OCI-LY7 (cell line): ENCODE measurements at regions not wholly inside any gene's neighbourhood (a gene's known extent, or its start where the extent isn't known, plus 50 kb on each side); places are given as distances from the start of the nearest gene placed in this dataset.

ENCODE experiments used
- BruUV-seq: library from RNA; stranded (reverse); fragments of 400-500 nt; replicated peaks from 2 replicates; lab custom pipeline; 2021; lab: Mats Ljungman, UMichigan
- CTCF ChIA-PET: fragments of 300-600 bp; sonication (Branson Sonifier 250); formaldehyde crosslinking; loops from one replicate; lab custom pipeline; 2022; ENCODE audit warnings: antibody characterized with exemption; ENCODE audit not compliant: unreplicated experiment; lab: Charles Lee
- POLR2A ChIA-PET: fragments of 300-600 bp; sonication (Branson Sonifier 250); formaldehyde crosslinking; loops from one replicate; lab custom pipeline; 2022; ENCODE audit warnings: antibody characterized with exemption; lab: Charles Lee
- DNase-seq: peaks from one replicate; pipeline ENCODE4 v3.0.0-alpha.2; 2015; ENCODE audit warnings: low spot score
- H2AFZ ChIP-seq: fragments of 200-600 bp; sonication (generic), shearing (Covaris generic); 2 replicates; pipeline ENCODE4 v1.6.1; 2014; ENCODE audit warnings: mild to moderate bottlenecking, antibody characterized with exemption, low read length, moderate library complexity
- H3K27ac ChIP-seq: fragments of 200-600 bp; sonication (generic); 2 replicates; pipeline ENCODE4 v1.5.1; 2014; ENCODE audit warnings: mixed run types, low read depth, mild to moderate bottlenecking, moderate library complexity, low read length, inconsistent platforms; ENCODE audit not compliant: poor library complexity, severe bottlenecking
- H3K36me3 ChIP-seq: fragments of 200-600 bp; sonication (generic); 2 replicates; pipeline ENCODE4 v1.6.1; 2014; ENCODE audit warnings: mild to moderate bottlenecking, antibody characterized with exemption, low read length, moderate library complexity, mixed read lengths; ENCODE audit not compliant: insufficient read depth
- H3K4me1 ChIP-seq: fragments of 200-600 bp; sonication (generic); 2 replicates; pipeline ENCODE4 v1.5.1; 2014; ENCODE audit warnings: mild to moderate bottlenecking, low read length; ENCODE audit not compliant: insufficient read depth, poor library complexity, severe bottlenecking
- H3K4me2 ChIP-seq: fragments of 200-600 bp; sonication (generic); 2 replicates; pipeline ENCODE4 v1.6.1; 2014; ENCODE audit warnings: mild to moderate bottlenecking, low read length
- H3K4me3 ChIP-seq: fragments of 200-600 bp; sonication (generic); 2 replicates; pipeline ENCODE4 v1.5.1; 2014; ENCODE audit warnings: mild to moderate bottlenecking, low read depth, low read length; ENCODE audit not compliant: poor library complexity, severe bottlenecking
- H3K79me2 ChIP-seq: fragments of 200-600 bp; sonication (generic); 2 replicates; pipeline ENCODE4 v1.6.1; 2016; ENCODE audit warnings: low read depth, mild to moderate bottlenecking, low read length, moderate library complexity, mixed read lengths; ENCODE audit not compliant: insufficient read depth
- H3K9me2 ChIP-seq: fragments of 200-600 bp; sonication (generic); 2 replicates; pipeline ENCODE4 v1.6.1; 2016; ENCODE audit warnings: mild to moderate bottlenecking, low read length, mixed read lengths; ENCODE audit not compliant: insufficient read depth
- H3K9me3 ChIP-seq: fragments of 200-600 bp; sonication (generic); 2 replicates; pipeline ENCODE4 v1.6.1; 2014; ENCODE audit warnings: mild to moderate bottlenecking, mixed run types, low read length, mixed read lengths
- H4K20me1 ChIP-seq: fragments of 200-600 bp; sonication (generic); 2 replicates; pipeline ENCODE4 v1.6.1; 2014; ENCODE audit warnings: mild to moderate bottlenecking, antibody characterized with exemption, low read length, moderate library complexity, mixed read lengths; ENCODE audit not compliant: insufficient read depth
- CTCF ChIP-seq: fragments of 200-600 bp; sonication (generic); conservative IDR thresholded peaks from 2 replicates; pipeline ENCODE4 v1.5.1; 2014; ENCODE audit warnings: mild to moderate bottlenecking, antibody characterized with exemption, low read length, moderate library complexity, mixed read lengths
- EZH2phosphoT487 ChIP-seq: fragments of 200-600 bp; sonication (generic); IDR thresholded peaks from 2 replicates; pipeline ENCODE4 v1.6.1; 2018; ENCODE audit warnings: low read depth, borderline replicate concordance, mild to moderate bottlenecking, mixed run types, antibody characterized with exemption, low read length, moderate library complexity, mixed read lengths
- intact Hi-C: fragments of 100-400 bp; cut with micrococcal nuclease; formaldehyde crosslinking; loops from one replicate; pipeline ENCODE4 v1.10.0; 2022; ENCODE audit not compliant: unreplicated experiment

DNA sequence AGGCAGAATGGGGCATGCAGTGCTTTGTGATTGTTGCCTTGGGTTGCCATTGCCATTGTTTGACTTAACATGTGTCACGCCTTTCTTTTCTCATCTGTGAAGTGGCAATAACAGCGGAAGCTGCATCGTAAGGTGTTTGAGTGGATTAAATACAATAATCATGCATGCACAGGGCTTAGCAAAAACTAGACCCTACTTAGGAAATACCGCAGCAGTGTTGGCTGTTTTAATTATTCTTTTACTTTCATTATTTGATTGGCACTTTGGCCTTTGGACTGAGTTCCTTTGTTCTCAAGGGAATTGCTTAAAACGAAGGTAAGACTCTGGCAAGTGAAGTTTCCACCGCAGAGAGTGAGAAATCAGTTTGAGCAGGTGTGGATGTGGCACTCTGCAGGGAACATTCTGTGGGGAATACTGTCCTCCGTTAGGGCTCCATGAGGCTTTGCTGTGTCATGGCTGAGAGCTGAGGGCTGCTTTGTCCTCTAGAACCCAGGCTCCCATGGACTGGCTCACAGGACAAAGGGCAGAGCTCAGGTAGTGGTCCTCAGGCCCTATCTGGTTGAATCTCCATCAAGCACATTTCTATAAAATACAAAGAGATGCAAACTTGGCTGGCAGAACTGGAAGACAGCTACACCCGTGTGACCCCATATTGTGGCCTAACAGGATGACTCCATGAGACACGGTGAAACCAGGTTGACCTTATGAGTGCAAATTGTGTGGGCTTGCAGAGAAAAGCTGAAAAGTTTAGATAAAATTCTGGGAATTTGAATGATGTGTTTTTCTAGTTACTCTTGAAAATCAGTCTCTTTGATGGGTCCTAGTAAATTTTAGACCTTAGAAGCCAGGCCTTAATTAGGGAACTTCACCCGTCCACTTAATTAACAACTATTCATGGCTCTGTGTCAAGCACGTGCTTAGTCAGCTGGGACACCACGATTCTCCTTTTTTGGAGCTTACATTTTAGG lies 407.2 kb downstream of the KCNRG start:
- Histone ChIP-seq H3K27ac (no peak overlapping the region), H2AFZ (peak overlapping the region; percentile 26; the same call in 1 of the 2 replicates), H3K9me3 (no peaks in the 10 kb centered on the region), H4K20me1 (no peaks in the 10 kb centered on the region), H3K79me2 (no peaks in the 10 kb centered on the region), H3K4me1 (peaks cover 18% of the 10 kb centered on the region), H3K9me2 (no peaks in the 10 kb centered on the region), H3K4me2 (peak overlapping the region; percentile 14; the same call in 1 of the 2 replicates), H3K4me3 (no peak overlapping the region), H3K36me3 (no peaks in the 10 kb centered on the region)
- POLR2A ChIA-PET = interaction anchor here (0.5 to 1.4 kb wide), 3 partner anchors 14 to 103 kb away, joined by 3 to 5 read pairs (median 3); no protein-coding TSS in a partner anchor
- TF ChIP-seq CTCF = no peak
- no peak for TF ChIP-seq EZH2phosphoT487
- no peak for DNase-seq
- CTCF ChIA-PET = interaction anchor here (0.6 to 0.7 kb wide), 2 partner anchors 9 to 176 kb away, joined by 3 to 5 read pairs; no protein-coding TSS in a partner anchor
- intact Hi-C loops = no loop called here
- BruUV-seq = no TSS peak

DNA sequence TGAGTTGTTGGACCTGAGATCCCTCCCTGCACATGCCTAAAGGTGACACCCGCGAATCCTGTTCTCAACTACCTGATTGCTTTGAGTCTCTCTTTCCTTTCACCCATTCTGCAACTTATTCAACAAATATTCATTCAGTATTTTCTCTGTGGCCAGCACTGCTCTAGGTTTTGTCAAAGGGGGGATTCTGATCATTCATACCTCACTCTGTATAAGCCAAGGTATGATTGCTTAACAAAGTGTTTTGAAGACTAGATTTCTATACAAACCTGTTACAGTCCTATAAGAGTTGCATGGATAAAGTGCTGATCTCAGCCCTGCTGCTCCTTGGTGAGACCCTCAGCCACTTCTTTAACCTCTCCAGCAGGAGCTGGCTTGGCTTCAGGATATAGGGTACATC lies 409.7 kb downstream of the KCNRG start:
- no peak for TF ChIP-seq CTCF
- TF ChIP-seq EZH2phosphoT487 = no peak
- peaks cover 28% of the 10 kb centered on the region for H3K4me1 ChIP-seq
- no peak overlapping the region for H3K4me2 ChIP-seq
- no peaks in the 10 kb centered on the region for H3K79me2 ChIP-seq
- H3K9me2 ChIP-seq = no peaks in the 10 kb centered on the region
- BruUV-seq = no TSS peak
- no peaks in the 10 kb centered on the region for H4K20me1 ChIP-seq
- no peak for DNase-seq
- H3K27ac ChIP-seq = no peak overlapping the region
- no peaks in the 10 kb centered on the region for H3K36me3 ChIP-seq
- ChIA-PET POLR2A (interaction anchor here (0.5 kb wide), 1 partner anchor 77 kb away, joined by 3 read pairs; no protein-coding TSS in a partner anchor), CTCF (no interaction called here)
- no peak overlapping the region for H2AFZ ChIP-seq
- no peaks in the 10 kb centered on the region for H3K9me3 ChIP-seq
- H3K4me3 ChIP-seq = no peak overlapping the region
- intact Hi-C loops = no loop called here

- Histone ChIP-seq H2AFZ (no peak overlapping the region), H4K20me1 (no peaks in the 10 kb centered on the region), H3K4me3 (no peak overlapping the region), H3K4me2 (peak overlapping the region; percentile 14; the same call in 1 of the 2 replicates), H3K9me2 (no peaks in the 10 kb centered on the region), H3K27ac (no peak overlapping the region), H3K4me1 (peaks cover 28% of the 10 kb centered on the region), H3K9me3 (no peaks in the 10 kb centered on the region), H3K36me3 (no peaks in the 10 kb centered on the region), H3K79me2 (no peaks in the 10 kb centered on the region)
- intact Hi-C loops = no loop called here
- peak; percentile 40 for DNase-seq
- TF ChIP-seq CTCF (no peak), EZH2phosphoT487 (no peak)
- CTCF ChIA-PET = no interaction called here
- no TSS peak for BruUV-seq
- POLR2A ChIA-PET = interaction anchor here (0.6 to 1.4 kb wide), 2 partner anchors 13 to 1869 kb away, joined by 3 to 5 read pairs; no protein-coding TSS in a partner anchor
These were observed 410.5 kb downstream of the KCNRG start for GRCh38 chr13:50425772-50426171.
